K562 (cell line): ENCODE measurements at regions not wholly inside any gene's neighbourhood (a gene's known extent, or its start where the extent isn't known, plus 50 kb on each side); places are given as distances from the start of the nearest gene placed in this dataset.
"Not testable (repeated sequence)": the region's sequence is repeated elsewhere in the genome, so short reads cannot be mapped to it uniquely, and the experiment has no call there.

Experiments
- ATAC-seq: fragments of 200-7000 bp; cut with Tn5 transposase; 3 replicates; pipeline ENCODE4 v1.9.1; 2020; ENCODE audit warnings: moderate library complexity
- BruUV-seq: library from RNA; stranded (reverse); fragments of 400-500 nt; replicated peaks from 2 replicates; lab custom pipeline; 2021; lab: Mats Ljungman, UMichigan
- CTCF ChIA-PET: fragments of 300-600 bp; formaldehyde crosslinking; extraction: SDS; loops from one replicate; lab custom pipeline; 2021; ENCODE audit warnings: low intra/inter-chr PET ratio; lab: Yijun Ruan, JAX
- POLR2A ChIA-PET: fragments of 300-600, 350-650 bp; sonication (Branson Sonifier 250); formaldehyde crosslinking; extraction: SDS; loops from one replicate; lab custom pipeline; 2021; ENCODE audit warnings: antibody characterized with exemption, inconsistent platforms; lab: Yijun Ruan, JAX
- DNase-seq, 4 experiments: peaks; one replicate each; pipeline versions ENCODE4 v3.0.0 to v3.0.0-alpha.2; 2011 to 2018; ENCODE audit warnings: low spot score in 3 of 4, mixed read lengths in 3 of 4; ENCODE audit errors: extremely low read depth in 1 of 4
- FAIRE-seq: peaks from 2 replicates; lab custom pipeline; 2011; peaks lifted over from hg19 to GRCh38; lab: Jason Lieb, UNC
- H2AFZ ChIP-seq: 2 replicates; pipeline ENCODE4 v1.6.0; 2011; ENCODE audit warnings: low read depth, low read length, control low read depth, inconsistent platforms
- H3K27ac ChIP-seq: fragments of 200-600 bp; 3 replicates; pipeline ENCODE4 v1.8.0; 2011; ENCODE audit warnings: low read depth, mild to moderate bottlenecking, control low read depth, inconsistent platforms, low read length, moderate library complexity, mixed read lengths; ENCODE audit errors: extremely low read depth
- H3K27me3 ChIP-seq, 2 experiments: fragments of 300-600 bp in 1 of 2; 2 replicates in 1 of 2; 3 replicates in 1 of 2; pipeline versions ENCODE4 v1.6.0 to v1.8.0; 2011; ENCODE audit warnings: inconsistent platforms in 2 of 2, low read length in 2 of 2, mild to moderate bottlenecking in 1 of 2, mixed read lengths in 1 of 2, moderate library complexity in 1 of 2; ENCODE audit not compliant: control insufficient read depth in 2 of 2, insufficient read depth in 2 of 2
- H3K36me3 ChIP-seq: fragments of 300-600 bp; 3 replicates; pipeline ENCODE4 v1.8.0; 2011; ENCODE audit warnings: mild to moderate bottlenecking, low read length, inconsistent platforms; ENCODE audit not compliant: control insufficient read depth, insufficient read depth
- H3K4me1 ChIP-seq, 2 experiments: fragments of 200-600 bp in 1 of 2; replicated peaks in 1 of 2; 2 replicates in 1 of 2; 3 replicates in 1 of 2; pipeline versions ENCODE4 v1.5.1 to v1.8.0; 2011; ENCODE audit warnings: inconsistent platforms in 2 of 2, low read length in 2 of 2, mild to moderate bottlenecking in 1 of 2, mixed read lengths in 1 of 2, moderate library complexity in 1 of 2; ENCODE audit not compliant: control insufficient read depth in 2 of 2, insufficient read depth in 2 of 2
- H3K4me2 ChIP-seq: 2 replicates; pipeline ENCODE4 v1.6.1; 2011; ENCODE audit warnings: low read length, control low read depth, inconsistent platforms, mixed read lengths; ENCODE audit not compliant: insufficient read depth
- H3K4me3 ChIP-seq: fragments of 200-600 bp; sonication (generic), shearing (Covaris generic); 2 replicates; pipeline ENCODE4 v1.5.1; 2016; ENCODE audit warnings: control low read depth, inconsistent platforms
- H3K79me2 ChIP-seq: fragments of 200-600 bp; 3 replicates; pipeline ENCODE4 v1.8.0; 2011; ENCODE audit warnings: low read length, inconsistent platforms; ENCODE audit not compliant: control insufficient read depth, insufficient read depth
- H3K9ac ChIP-seq, 2 experiments: 2 replicates each; pipeline versions ENCODE4 v1.6.0 to v1.6.1; 2011; ENCODE audit warnings: low read depth in 2 of 2, low read length in 2 of 2, control low read depth in 1 of 2, inconsistent platforms in 1 of 2, mild to moderate bottlenecking in 1 of 2, mixed read lengths in 1 of 2; ENCODE audit not compliant: insufficient read depth in 1 of 2
- H3K9me1 ChIP-seq: one replicate; pipeline ENCODE4 v1.6.0; 2011; ENCODE audit warnings: inconsistent platforms, mild to moderate bottlenecking, low read length, moderate library complexity; ENCODE audit not compliant: control insufficient read depth, insufficient read depth
- H3K9me3 ChIP-seq: replicated peaks from 2 replicates; pipeline ENCODE4 v1.5.1; 2011; ENCODE audit warnings: low read depth, low read length, inconsistent platforms; ENCODE audit not compliant: control insufficient read depth, insufficient read depth
- H4K20me1 ChIP-seq: replicated peaks from 2 replicates; pipeline ENCODE4 v1.6.1; 2011; ENCODE audit warnings: low read length, inconsistent platforms, mixed read lengths; ENCODE audit not compliant: control insufficient read depth, insufficient read depth
- CEBPG ChIP-seq, 3 experiments: fragments of 200-800 bp in 1 of 3; sonication (Bioruptor generic) in 1 of 3; sonication (generic) in 1 of 3; formaldehyde crosslinking in 1 of 3; IDR thresholded peaks in 2 of 3; conservative IDR thresholded peaks in 1 of 3; 2 replicates each; pipeline versions ENCODE4 v1.6.1 to v1.8.0; 2016 to 2022; ENCODE audit warnings: missing compliant biosample characterization in 2 of 3, missing genetic modification characterization in 2 of 3, mild to moderate bottlenecking in 1 of 3, missing genetic modification reagents in 1 of 3
- WGBS: fragments of 100-300 bp; shearing (Covaris generic); methylation state at CpG from one replicate; pipeline ENCODE4 v1.1.6; 2016; ENCODE audit warnings: low coverage, mixed read lengths; ENCODE audit not compliant: insufficient coverage; ENCODE audit errors: missing lambda C conversion rate; 5-methylcytosine and 5-hydroxymethylcytosine counted together
- in situ Hi-C: fragments of 300-500 bp; cut with MboI; formaldehyde crosslinking; loops from 4 replicates; pipeline ENCODE4 v1.15.0; 2018; ENCODE audit warnings: inconsistent platforms, mixed read lengths
- intact Hi-C: fragments of 100-400 bp; cut with micrococcal nuclease; formaldehyde crosslinking; loops from 2 replicates; pipeline ENCODE4 v1.14.2; 2022
- TF ChIP-seq, protein P1 (sequence below), 2 experiments: fragments of 450-650 bp in 1 of 2; sonication (generic) in 1 of 2; formaldehyde crosslinking in 1 of 2; IDR thresholded peaks in 1 of 2; conservative IDR thresholded peaks in 1 of 2; 2 replicates each; pipeline versions ENCODE4 v1.6.1 to v1.8.1; 2016 to 2023; ENCODE audit warnings: mild to moderate bottlenecking in 2 of 2, moderate library complexity in 2 of 2, inconsistent platforms in 1 of 2, missing genetic modification reagents in 1 of 2

DNA sequence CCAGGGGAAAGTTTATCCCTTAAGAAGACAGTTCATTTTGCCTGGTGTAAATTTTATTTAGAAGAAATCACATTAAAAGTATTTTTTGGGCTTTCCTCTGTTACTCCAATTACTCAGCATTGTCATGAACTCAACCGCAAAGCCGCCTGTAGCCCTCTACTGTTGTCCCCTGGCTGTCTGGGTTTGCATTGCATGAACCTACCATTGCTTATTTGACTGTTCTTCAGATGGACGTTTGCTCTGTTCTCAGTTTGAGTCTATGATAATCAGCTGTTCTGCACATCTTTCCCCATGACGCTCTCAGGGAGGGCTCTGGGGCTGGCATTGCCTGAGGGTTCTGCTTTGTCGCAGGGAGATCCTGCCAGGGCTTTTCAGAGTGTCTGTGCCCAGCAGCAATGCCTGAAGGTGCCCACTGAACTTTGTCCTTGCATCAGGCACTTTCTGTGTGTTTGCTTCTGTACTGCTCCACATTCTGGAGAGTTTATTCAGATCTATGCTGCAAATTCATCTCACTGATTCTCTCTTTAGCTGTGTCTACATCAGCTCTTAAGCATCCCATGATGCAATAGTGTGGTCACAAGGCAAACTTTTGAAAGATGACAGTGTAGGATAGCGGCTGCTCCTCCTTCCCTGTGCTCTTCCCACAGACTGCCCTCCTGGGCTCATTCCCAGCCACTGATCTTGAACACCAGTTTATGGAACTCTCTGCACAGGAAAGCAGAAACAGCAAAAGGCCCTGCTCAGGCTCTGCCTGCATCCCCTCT is 370.8 kb downstream of the TMEM121 start:
- H3K9me3 ChIP-seq; H3K36me3 ChIP-seq; POLR2A ChIA-PET; H3K27me3 ChIP-seq; in situ Hi-C loops; BruUV-seq; FAIRE-seq; H4K20me1 ChIP-seq; H3K9ac ChIP-seq; H3K4me2 ChIP-seq; CTCF ChIA-PET; H3K79me2 ChIP-seq; H3K27ac ChIP-seq; H3K4me3 ChIP-seq; H3K4me1 ChIP-seq; intact Hi-C loops; H2AFZ ChIP-seq; H3K9me1 ChIP-seq; TF ChIP-seq CEBPG (CRISPR knock-in tag; IDR thresholded peaks at IDR 0.05): not testable (repeated sequence)
- WGBS: 0% methylated on average over 5 of the region's 6 CpGs
- DNase-seq: peak in 3 of 4 experiments; percentile 1 to 2 (median 2)
- TF ChIP-seq, protein P1, sequence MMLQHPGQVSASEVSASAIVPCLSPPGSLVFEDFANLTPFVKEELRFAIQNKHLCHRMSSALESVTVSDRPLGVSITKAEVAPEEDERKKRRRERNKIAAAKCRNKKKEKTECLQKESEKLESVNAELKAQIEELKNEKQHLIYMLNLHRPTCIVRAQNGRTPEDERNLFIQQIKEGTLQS (IDR thresholded peaks at IDR 0.05): 0 out of 2 replicates have a peak, but pooled peaks have one; percentile 23
- TF ChIP-seq, protein P1 (CRISPR knock-in tag; conservative IDR thresholded peaks at IDR 0.05): not testable (repeated sequence)
- peak in 1 of 2 experiments; percentile 74; a peak in 2 of 4 replicates for TF ChIP-seq CEBPG (tag; conservative IDR thresholded peaks at IDR 0.05 in 1 of 2, IDR thresholded peaks at IDR 0.05 in 1 of 2)
- ATAC-seq: peak; percentile 58; the same call in 1 of the 3 replicates
